ENCODE measurements at regions not wholly inside any gene's neighbourhood (a gene's known extent, or its start where the extent isn't known, plus 50 kb on each side); places are given as distances from the start of the nearest gene placed in this dataset.

DNA sequence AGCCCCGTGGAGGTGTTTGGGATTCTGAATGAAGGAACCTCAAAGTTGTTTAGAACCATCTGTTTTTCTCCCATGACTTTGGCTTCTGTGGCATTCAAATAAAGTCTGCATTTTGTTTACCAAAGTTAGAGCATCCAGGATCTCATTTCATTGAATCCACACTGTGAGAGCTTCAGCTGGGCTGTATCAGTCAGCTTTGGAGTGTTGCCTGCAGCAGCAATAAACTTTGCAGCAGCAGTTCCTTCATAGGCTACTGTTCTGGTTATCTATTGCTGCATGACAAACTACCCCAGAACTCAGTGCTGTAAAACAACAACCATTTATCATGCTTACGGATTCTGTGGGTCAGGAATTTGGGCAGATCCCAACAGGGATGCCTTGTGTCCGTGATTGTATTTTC is 1575.2 kb upstream of the LRRTM3 start:
- TF ChIP-seq, protein P1, sequence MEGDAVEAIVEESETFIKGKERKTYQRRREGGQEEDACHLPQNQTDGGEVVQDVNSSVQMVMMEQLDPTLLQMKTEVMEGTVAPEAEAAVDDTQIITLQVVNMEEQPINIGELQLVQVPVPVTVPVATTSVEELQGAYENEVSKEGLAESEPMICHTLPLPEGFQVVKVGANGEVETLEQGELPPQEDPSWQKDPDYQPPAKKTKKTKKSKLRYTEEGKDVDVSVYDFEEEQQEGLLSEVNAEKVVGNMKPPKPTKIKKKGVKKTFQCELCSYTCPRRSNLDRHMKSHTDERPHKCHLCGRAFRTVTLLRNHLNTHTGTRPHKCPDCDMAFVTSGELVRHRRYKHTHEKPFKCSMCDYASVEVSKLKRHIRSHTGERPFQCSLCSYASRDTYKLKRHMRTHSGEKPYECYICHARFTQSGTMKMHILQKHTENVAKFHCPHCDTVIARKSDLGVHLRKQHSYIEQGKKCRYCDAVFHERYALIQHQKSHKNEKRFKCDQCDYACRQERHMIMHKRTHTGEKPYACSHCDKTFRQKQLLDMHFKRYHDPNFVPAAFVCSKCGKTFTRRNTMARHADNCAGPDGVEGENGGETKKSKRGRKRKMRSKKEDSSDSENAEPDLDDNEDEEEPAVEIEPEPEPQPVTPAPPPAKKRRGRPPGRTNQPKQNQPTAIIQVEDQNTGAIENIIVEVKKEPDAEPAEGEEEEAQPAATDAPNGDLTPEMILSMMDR (IDR thresholded peaks at IDR 0.05): no peak
- H3K9me3 Mint-ChIP-seq: peaks cover 6 to 18% of the 10 kb centered on the region in 2 donors
- no peaks in the 10 kb centered on the region for H3K36me3 ChIP-seq (ENCODE audit: control insufficient read depth, insufficient read depth, low read length)
- no peaks in the 10 kb centered on the region for H3K4me1 ChIP-seq (ENCODE audit: control insufficient read depth, insufficient read depth, low read length)
- DNase-seq (no peak), ATAC-seq (no peak)
- WGBS (ENCODE audit: insufficient coverage): 41% methylated on average over 3 of the region's 3 CpGs
- H3K4me3 Mint-ChIP-seq: no peak overlapping the region
- intact Hi-C loops (cut with micrococcal nuclease): no loop called here
- no peak overlapping the region for H3K27ac Mint-ChIP-seq
- H3K4me1 Mint-ChIP-seq: no peaks in the 10 kb centered on the region
- H3K27me3 Mint-ChIP-seq (ENCODE audit: low read depth in 2 of 2): no peaks in the 10 kb centered on the region
- no peaks in the 10 kb centered on the region for H3K36me3 Mint-ChIP-seq
- H3K9me3 ChIP-seq (ENCODE audit: control insufficient read depth, insufficient read depth, low read length): peaks cover 13% of the 10 kb centered on the region
- H3K27me3 ChIP-seq (ENCODE audit: control insufficient read depth, insufficient read depth, low read length): no peaks in the 10 kb centered on the region
- no peak overlapping the region for H3K4me3 ChIP-seq (ENCODE audit: low read length)
- no peak overlapping the region for H3K27ac ChIP-seq (ENCODE audit: low read length)

DNA sequence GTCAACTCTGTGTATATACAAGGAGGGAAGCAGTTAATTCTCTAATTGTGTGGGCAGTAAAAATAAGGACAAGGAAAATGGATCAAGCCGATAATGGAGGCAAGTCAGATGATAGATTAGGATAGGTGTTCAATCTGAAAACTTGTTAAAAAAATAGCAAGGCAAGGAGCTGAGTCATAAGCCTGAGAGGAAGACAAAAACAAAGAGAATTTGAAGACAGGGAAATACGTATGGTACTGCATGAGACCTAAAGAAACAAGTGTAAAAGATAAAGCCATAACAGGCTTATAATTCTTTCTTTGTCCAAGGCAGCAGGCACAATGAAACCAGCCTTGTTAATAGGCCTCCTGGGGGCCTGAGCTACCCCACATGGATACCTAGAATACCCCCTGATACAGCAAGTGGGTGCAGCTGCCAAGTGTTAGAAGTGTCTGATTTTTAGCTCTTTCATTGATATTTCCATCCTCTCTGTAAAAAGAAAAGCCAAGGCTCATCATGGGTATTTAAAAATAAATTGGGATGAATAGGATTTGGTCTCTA is 1570.6 kb upstream of the LRRTM3 start:
- H3K27ac ChIP-seq (ENCODE audit: low read length): no peak overlapping the region
- peaks cover 5 to 21% of the 10 kb centered on the region in 2 donors for H3K9me3 Mint-ChIP-seq
- H3K27ac Mint-ChIP-seq: no peak overlapping the region
- 86% methylated on average over 2 of the region's 2 CpGs for WGBS (ENCODE audit: insufficient coverage)
- no peak overlapping the region for H3K4me3 Mint-ChIP-seq
- no peaks in the 10 kb centered on the region for H3K4me1 Mint-ChIP-seq
- TF ChIP-seq, protein P1 (IDR thresholded peaks at IDR 0.05): no peak
- H3K4me3 ChIP-seq (ENCODE audit: low read length): no peak overlapping the region
- no peaks in the 10 kb centered on the region for H3K27me3 Mint-ChIP-seq (ENCODE audit: low read depth in 2 of 2)
- no peaks in the 10 kb centered on the region for H3K27me3 ChIP-seq (ENCODE audit: control insufficient read depth, insufficient read depth, low read length)
- intact Hi-C loops (cut with micrococcal nuclease): no loop called here
- H3K9me3 ChIP-seq (ENCODE audit: control insufficient read depth, insufficient read depth, low read length): peaks cover 16% of the 10 kb centered on the region
- H3K4me1 ChIP-seq (ENCODE audit: control insufficient read depth, insufficient read depth, low read length): no peaks in the 10 kb centered on the region
- H3K36me3 ChIP-seq (ENCODE audit: control insufficient read depth, insufficient read depth, low read length): no peaks in the 10 kb centered on the region
- H3K36me3 Mint-ChIP-seq: no peaks in the 10 kb centered on the region
- no peak for ATAC-seq
- no peak for DNase-seq

DNA sequence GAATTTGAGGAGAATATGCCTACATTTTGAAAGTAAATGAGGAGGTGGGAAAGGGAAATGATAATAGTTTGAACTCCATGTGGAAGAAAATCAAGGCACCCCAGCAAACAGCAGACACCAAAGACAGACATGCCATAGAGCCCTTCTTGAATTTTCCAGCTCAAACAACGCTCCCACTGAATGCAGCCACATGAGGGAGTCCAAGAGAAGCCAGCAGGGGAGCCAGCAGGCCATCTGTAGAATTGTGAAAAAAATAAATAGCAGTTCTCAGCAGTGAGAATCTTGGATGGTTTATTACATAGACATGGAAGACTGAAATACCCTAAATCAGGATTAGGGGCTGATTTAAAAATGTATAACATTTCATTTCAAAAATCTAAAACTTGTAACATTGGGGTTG is 1567.3 kb upstream of the LRRTM3 start:
- DNase-seq (no peak), ATAC-seq (no peak)
- H3K27ac Mint-ChIP-seq: no peak overlapping the region
- H3K4me1 Mint-ChIP-seq: no peaks in the 10 kb centered on the region
- no peak overlapping the region for H3K4me3 Mint-ChIP-seq
- peaks cover 12 to 28% of the 10 kb centered on the region in 2 donors for H3K9me3 Mint-ChIP-seq
- Histone ChIP-seq H3K27me3 (ENCODE audit: control insufficient read depth, insufficient read depth, low read length) (no peaks in the 10 kb centered on the region), H3K4me3 (ENCODE audit: low read length) (no peak overlapping the region), H3K36me3 (ENCODE audit: control insufficient read depth, insufficient read depth, low read length) (no peaks in the 10 kb centered on the region), H3K27ac (ENCODE audit: low read length) (no peak overlapping the region), H3K4me1 (ENCODE audit: control insufficient read depth, insufficient read depth, low read length) (no peaks in the 10 kb centered on the region), H3K9me3 (ENCODE audit: control insufficient read depth, insufficient read depth, low read length) (peaks cover 8% of the 10 kb centered on the region)
- TF ChIP-seq, protein P1 (IDR thresholded peaks at IDR 0.05): no peak
- no peaks in the 10 kb centered on the region for H3K27me3 Mint-ChIP-seq (ENCODE audit: low read depth in 2 of 2)
- intact Hi-C loops (cut with micrococcal nuclease): no loop called here
- WGBS (ENCODE audit: insufficient coverage): 88% methylated on average over 1 of the region's 1 CpG
- no peaks in the 10 kb centered on the region for H3K36me3 Mint-ChIP-seq

DNA sequence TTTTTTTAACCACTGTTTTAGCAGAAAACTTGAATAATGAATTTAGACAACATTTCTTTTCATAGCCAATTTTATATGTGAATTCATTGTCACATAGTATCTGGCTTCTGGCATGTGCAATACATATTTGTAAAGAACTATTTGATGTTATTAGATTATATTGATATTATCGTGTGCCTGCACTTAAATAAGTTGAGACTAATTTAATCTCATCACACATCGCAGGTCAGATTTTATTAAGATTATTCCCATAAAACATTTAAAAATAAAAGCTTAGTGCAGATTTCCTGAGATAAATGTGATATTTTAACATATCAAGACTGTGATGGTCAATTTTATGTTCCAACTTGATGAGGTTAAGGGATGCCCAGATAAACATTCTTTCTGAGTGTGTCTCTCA is 1565.3 kb upstream of the LRRTM3 start:
- no peaks in the 10 kb centered on the region for H3K27me3 ChIP-seq (ENCODE audit: control insufficient read depth, insufficient read depth, low read length)
- Mint-ChIP-seq H3K36me3 (no peaks in the 10 kb centered on the region), H3K27me3 (ENCODE audit: low read depth in 2 of 2) (no peaks in the 10 kb centered on the region), H3K4me3 (no peak overlapping the region), H3K9me3 (peaks cover 14 to 31% of the 10 kb centered on the region in 2 donors), H3K4me1 (no peaks in the 10 kb centered on the region), H3K27ac (no peak overlapping the region)
- H3K4me3 ChIP-seq (ENCODE audit: low read length): no peak overlapping the region
- intact Hi-C loops (cut with micrococcal nuclease): no loop called here
- ATAC-seq: no peak
- H3K4me1 ChIP-seq (ENCODE audit: control insufficient read depth, insufficient read depth, low read length): no peaks in the 10 kb centered on the region
- no CpG with 5 or more reads among the region's 2 CpGs for WGBS (ENCODE audit: insufficient coverage)
- no peak for DNase-seq
- no peaks in the 10 kb centered on the region for H3K36me3 ChIP-seq (ENCODE audit: control insufficient read depth, insufficient read depth, low read length)
- H3K27ac ChIP-seq (ENCODE audit: low read length): no peak overlapping the region
- TF ChIP-seq, protein P1 (IDR thresholded peaks at IDR 0.05): no peak
- peaks cover 3% of the 10 kb centered on the region for H3K9me3 ChIP-seq (ENCODE audit: control insufficient read depth, insufficient read depth, low read length)

Measured in natural killer cell (primary cell).